ENCODE measurements at regions not wholly inside any gene's neighbourhood (a gene's known extent, or its start where the extent isn't known, plus 50 kb on each side); places are given as distances from the start of the nearest gene placed in this dataset.
"Not testable (repeated sequence)": the region's sequence is repeated elsewhere in the genome, so short reads cannot be mapped to it uniquely, and the experiment has no call there.

- Histone ChIP-seq H3K36me3 (no peaks in the 10 kb centered on the region), H3K4me3 (replicated peaks in 1 of 3) (no peak overlapping the region), H3K9me3 (no peaks in the 10 kb centered on the region), H3K27me3 (no peaks in the 10 kb centered on the region), H3K27ac (no peak overlapping the region), H3K4me1 (no peaks in the 10 kb centered on the region)
- TF ChIP-seq POLR2A (IDR thresholded peaks at IDR 0.05), result no peak
- TF ChIP-seq, protein P1, sequence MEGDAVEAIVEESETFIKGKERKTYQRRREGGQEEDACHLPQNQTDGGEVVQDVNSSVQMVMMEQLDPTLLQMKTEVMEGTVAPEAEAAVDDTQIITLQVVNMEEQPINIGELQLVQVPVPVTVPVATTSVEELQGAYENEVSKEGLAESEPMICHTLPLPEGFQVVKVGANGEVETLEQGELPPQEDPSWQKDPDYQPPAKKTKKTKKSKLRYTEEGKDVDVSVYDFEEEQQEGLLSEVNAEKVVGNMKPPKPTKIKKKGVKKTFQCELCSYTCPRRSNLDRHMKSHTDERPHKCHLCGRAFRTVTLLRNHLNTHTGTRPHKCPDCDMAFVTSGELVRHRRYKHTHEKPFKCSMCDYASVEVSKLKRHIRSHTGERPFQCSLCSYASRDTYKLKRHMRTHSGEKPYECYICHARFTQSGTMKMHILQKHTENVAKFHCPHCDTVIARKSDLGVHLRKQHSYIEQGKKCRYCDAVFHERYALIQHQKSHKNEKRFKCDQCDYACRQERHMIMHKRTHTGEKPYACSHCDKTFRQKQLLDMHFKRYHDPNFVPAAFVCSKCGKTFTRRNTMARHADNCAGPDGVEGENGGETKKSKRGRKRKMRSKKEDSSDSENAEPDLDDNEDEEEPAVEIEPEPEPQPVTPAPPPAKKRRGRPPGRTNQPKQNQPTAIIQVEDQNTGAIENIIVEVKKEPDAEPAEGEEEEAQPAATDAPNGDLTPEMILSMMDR (IDR thresholded peaks at IDR 0.05), result no peak
- DNase-seq, result no peak
- intact Hi-C loops (cut with DNase I), result no loop called here
- WGBS, 2 donors, result 54 to 62% methylated on average over 12 of the region's 12 CpGs
These were observed 691.4 kb upstream of the TBX3 start for GRCh38 chr12:115375186-115375991.

DNA sequence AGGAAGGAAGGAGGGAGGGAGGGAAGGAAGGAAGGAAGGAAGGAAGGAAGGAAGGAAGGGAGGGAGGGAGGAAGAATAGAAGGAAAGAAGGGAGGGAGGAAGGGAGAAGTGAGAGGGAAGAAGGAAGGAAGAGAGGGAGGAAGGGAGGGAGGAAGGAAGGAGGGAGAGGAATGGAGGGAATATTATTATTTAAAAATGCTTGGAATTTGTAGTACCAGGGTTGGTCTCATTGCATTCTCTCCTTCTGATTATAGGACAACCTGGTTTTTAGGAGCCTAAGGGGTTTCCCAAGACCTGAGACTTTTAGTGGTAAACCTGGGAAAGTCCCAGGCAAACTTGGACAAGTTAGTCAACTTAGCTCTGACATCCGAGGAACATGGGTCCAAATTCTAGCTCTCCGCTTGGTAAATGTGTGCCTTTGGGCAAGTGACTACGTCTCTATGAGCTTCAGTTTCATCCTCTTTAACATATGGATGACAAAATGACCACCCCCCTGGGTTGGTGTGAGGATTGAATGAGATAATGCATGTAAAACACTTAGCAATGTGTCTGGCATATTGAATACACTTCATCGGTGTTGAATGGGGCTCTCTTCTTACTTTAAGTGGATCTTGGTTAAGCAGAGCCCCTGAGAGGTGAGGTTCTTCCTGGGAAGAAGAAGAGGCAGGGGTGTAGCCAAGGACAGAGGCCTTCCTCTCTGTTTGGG, 690.7 kb upstream of the TBX3 start:
- no peak for DNase-seq
- no peak overlapping the region for H3K27ac ChIP-seq
- intact Hi-C loops (cut with DNase I), result no loop called here
- 77 to 85% methylated on average over 4 of the region's 4 CpGs for WGBS, 2 donors
- TF ChIP-seq, protein P1 (IDR thresholded peaks at IDR 0.05), result no peak
- no peaks in the 10 kb centered on the region for H3K4me1 ChIP-seq
- no peaks in the 10 kb centered on the region for H3K27me3 ChIP-seq
- no peaks in the 10 kb centered on the region for H3K9me3 ChIP-seq
- no peaks in the 10 kb centered on the region for H3K36me3 ChIP-seq
- no peak overlapping the region for H3K4me3 ChIP-seq (replicated peaks in 1 of 3)

DNA sequence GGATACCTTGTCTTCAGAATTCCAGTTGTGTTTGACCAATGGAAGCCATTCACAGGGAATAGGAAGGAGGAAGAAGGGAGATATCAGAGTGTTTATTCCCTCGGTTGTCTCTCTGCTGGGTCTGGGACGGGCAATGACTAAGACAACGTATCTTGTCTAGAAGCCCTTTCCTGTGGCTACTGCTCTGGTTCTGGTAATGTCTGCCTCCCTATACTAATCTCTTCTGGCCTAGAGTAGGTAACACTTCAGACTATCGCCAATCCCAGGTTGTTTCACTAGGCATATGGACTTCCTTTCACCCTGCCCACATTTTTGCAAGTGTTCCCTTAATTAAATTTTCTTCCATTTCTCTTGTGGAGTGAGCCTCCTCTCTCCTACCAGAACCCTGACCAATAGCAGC, 687.7 kb upstream of the TBX3 start:
- WGBS, 2 donors, result 95 to 96% methylated on average over 4 of the region's 4 CpGs

GRCh38 chr12:115370650-115371049, 686.7 kb upstream of the TBX3 start:
- Histone ChIP-seq H3K4me3 (replicated peaks in 1 of 3) (no peak overlapping the region), H3K9me3 (no peaks in the 10 kb centered on the region), H3K27me3 (no peaks in the 10 kb centered on the region), H3K27ac (no peak overlapping the region), H3K36me3 (no peaks in the 10 kb centered on the region), H3K4me1 (no peaks in the 10 kb centered on the region)
- no peak for DNase-seq
- TF ChIP-seq POLR2A (IDR thresholded peaks at IDR 0.05), result no peak
- TF ChIP-seq, protein P1 (IDR thresholded peaks at IDR 0.05), result no peak
- intact Hi-C loops (cut with DNase I), result no loop called here
- 61 to 67% methylated on average over 6 of the region's 6 CpGs for WGBS, 2 donors

More for the DNA sequence above, 687.7 kb upstream of the TBX3 start:
- no peaks in the 10 kb centered on the region for H3K4me1 ChIP-seq
- no peak overlapping the region for H3K27ac ChIP-seq
- H3K36me3 ChIP-seq, result no peaks in the 10 kb centered on the region
- H3K4me3 ChIP-seq (replicated peaks in 1 of 3), result no peak overlapping the region
- DNase-seq, result no peak
- H3K9me3 ChIP-seq, result no peaks in the 10 kb centered on the region
- no peak for TF ChIP-seq POLR2A (IDR thresholded peaks at IDR 0.05)
- TF ChIP-seq, protein P1 (IDR thresholded peaks at IDR 0.05), result no peak
- H3K27me3 ChIP-seq, result no peaks in the 10 kb centered on the region
- intact Hi-C loops (cut with DNase I), result no loop called here

GRCh38 chr12:115370207-115370606, 686.2 kb upstream of the TBX3 start:
- no peaks in the 10 kb centered on the region for H3K36me3 ChIP-seq
- intact Hi-C loops (cut with DNase I), result no loop called here
- no peak overlapping the region for H3K27ac ChIP-seq
- 84 to 89% methylated on average over 3 of the region's 3 CpGs for WGBS, 2 donors
- H3K4me3 ChIP-seq (replicated peaks in 1 of 3), result no peak overlapping the region
- DNase-seq, result no peak
- H3K4me1 ChIP-seq, result no peaks in the 10 kb centered on the region
- no peaks in the 10 kb centered on the region for H3K27me3 ChIP-seq
- H3K9me3 ChIP-seq, result no peaks in the 10 kb centered on the region
- TF ChIP-seq POLR2A (IDR thresholded peaks at IDR 0.05), result no peak
- TF ChIP-seq, protein P1 (IDR thresholded peaks at IDR 0.05), result no peak

- H3K4me3 ChIP-seq (replicated peaks in 1 of 3); intact Hi-C loops (cut with DNase I); H3K4me1 ChIP-seq; H3K36me3 ChIP-seq; H3K9me3 ChIP-seq; DNase-seq; H3K27me3 ChIP-seq; H3K27ac ChIP-seq: not testable (repeated sequence)
- 88 to 91% methylated on average over 4 of the region's 4 CpGs for WGBS, 2 donors
These were observed 682.3 kb upstream of the TBX3 start for GRCh38 chr12:115366277-115366676.

DNA sequence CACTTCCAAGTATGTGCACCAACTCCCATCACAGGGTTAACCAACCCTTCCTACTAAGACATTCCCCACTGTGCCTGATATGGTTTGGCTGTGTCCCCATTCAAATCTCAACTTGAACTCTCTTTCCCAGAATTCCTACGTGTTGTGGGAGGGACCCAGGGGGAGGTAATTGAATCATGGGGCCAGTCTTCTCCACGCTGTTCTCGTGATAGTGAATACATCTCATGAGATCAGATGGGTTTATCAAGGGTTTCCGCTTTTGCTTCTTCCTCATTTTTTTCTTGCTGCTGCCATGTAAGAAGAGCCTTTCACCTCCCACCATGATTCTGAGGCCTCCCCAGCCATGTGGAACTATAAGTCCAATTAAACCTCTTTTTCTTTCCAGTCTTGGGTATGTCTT, 681.8 kb upstream of the TBX3 start:
- H3K36me3 ChIP-seq; H3K27me3 ChIP-seq; H3K9me3 ChIP-seq; H3K4me1 ChIP-seq; intact Hi-C loops (cut with DNase I); H3K4me3 ChIP-seq (replicated peaks in 1 of 3); H3K27ac ChIP-seq; DNase-seq: not testable (repeated sequence)
- 90 to 92% methylated on average over 4 of the region's 4 CpGs for WGBS, 2 donors

All from thyroid gland (tissue), 4 donors.